ENCODE measurements at regions not wholly inside any gene's neighbourhood (a gene's known extent, or its start where the extent isn't known, plus 50 kb on each side); places are given as distances from the start of the nearest gene placed in this dataset.

DNA sequence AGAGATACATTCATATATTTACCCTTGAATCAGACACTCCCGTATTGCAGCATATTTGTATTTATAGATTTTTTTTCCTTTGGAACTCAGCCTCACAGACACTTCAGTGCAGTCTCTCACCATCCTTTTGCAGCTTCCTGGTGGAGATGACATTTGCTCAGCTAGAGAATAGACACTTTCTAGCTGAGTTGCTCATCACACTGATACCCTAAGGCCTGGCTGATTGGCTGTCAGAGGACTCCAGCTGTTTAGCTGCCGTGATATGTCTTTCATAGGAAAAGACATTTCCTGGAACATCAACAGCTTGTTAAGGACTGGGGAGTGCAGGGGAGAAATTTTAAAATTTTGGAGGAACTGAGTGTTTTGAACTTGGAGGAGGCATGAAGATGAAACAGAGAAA lies 429.6 kb downstream of the SMARCA1 start:
- TF ChIP-seq, protein P1, sequence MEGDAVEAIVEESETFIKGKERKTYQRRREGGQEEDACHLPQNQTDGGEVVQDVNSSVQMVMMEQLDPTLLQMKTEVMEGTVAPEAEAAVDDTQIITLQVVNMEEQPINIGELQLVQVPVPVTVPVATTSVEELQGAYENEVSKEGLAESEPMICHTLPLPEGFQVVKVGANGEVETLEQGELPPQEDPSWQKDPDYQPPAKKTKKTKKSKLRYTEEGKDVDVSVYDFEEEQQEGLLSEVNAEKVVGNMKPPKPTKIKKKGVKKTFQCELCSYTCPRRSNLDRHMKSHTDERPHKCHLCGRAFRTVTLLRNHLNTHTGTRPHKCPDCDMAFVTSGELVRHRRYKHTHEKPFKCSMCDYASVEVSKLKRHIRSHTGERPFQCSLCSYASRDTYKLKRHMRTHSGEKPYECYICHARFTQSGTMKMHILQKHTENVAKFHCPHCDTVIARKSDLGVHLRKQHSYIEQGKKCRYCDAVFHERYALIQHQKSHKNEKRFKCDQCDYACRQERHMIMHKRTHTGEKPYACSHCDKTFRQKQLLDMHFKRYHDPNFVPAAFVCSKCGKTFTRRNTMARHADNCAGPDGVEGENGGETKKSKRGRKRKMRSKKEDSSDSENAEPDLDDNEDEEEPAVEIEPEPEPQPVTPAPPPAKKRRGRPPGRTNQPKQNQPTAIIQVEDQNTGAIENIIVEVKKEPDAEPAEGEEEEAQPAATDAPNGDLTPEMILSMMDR (IDR thresholded peaks at IDR 0.05), result no peak

- TF ChIP-seq, protein P1 (IDR thresholded peaks at IDR 0.05), result no peak
Observed at GRCh38 chrX:129092757-129093156, 430.5 kb downstream of the SMARCA1 start.

- TF ChIP-seq, protein P1 (IDR thresholded peaks at IDR 0.05), result no peak
Observed at GRCh38 chrX:129092242-129092641, 431.0 kb downstream of the SMARCA1 start.

GRCh38 chrX:129091097-129091496 lies 432.2 kb downstream of the SMARCA1 start:
- TF ChIP-seq, protein P1 (IDR thresholded peaks at IDR 0.05), result no peak

GRCh38 chrX:129086802-129087201 lies 436.5 kb downstream of the SMARCA1 start:
- TF ChIP-seq, protein P1 (IDR thresholded peaks at IDR 0.05), result no peak

DNA sequence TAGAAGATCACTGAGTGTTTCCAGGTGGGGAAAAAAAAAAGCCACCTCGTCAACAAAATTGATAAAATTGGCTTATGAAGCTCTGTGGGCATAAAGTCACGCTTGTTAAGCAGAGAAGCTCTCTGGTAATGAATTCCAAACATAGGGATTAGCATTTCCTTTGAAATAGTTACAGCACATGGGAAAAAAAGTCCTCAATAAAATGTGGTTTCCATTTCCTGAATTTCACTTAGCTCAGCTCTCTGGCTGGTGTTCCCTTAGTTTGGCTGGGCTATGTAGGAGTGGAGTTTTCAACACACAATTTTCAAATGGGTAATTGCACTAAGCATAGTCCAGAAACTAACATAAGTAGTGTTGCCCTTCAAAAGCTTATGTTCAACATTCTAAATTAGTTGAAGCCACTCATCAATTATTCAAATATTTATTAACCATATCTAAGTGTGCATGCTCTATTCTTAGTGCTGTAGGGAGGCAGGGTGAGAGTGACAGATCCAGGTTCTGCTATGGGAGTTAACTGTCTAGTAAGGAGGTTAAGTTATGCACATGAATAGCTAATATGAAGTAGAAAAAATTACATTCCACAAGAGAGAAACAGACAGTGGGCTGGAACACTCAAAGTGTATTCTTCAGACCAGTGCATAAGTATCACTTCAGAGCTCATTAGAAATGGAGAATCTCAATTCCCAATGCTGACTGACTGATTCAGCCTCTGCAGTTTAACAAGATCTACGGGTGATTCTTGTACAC lies 445.7 kb downstream of the SMARCA1 start:
- TF ChIP-seq, protein P1 (IDR thresholded peaks at IDR 0.05), result no peak

DNA sequence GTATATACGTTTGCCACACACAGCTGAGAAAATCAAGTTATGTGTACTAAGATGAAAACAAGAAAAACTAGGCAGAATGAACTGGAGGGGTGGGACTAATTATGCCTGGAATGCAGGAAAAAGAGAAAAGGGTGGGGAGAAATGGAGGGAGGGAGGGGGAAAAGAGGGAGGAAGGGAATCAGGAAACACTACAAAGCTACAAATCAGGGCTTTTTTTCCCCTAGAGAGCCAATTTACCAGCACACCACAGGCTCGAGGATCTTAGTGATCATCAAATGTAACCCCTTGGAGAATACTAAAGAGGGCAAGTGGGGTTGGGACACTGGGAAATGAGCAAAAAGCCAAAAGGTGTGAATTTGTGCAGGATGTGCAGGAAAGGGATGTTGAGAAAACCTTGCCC lies 451.9 kb downstream of the SMARCA1 start:
- TF ChIP-seq, protein P1 (IDR thresholded peaks at IDR 0.05), result no peak

DNA sequence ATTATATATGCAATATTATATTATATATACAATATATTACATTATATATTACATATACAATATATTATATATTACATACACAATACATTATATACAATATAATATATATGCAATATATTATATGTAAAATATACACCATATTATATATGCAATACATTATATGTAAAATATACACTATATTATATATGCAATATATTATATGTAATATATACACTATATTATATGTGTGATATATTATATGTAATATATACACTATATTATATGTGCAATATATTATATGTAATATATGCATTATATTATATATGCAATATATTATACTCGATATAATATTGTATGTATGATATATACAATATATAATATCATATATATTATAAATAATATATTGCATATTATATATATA lies 457.4 kb downstream of the SMARCA1 start:
- TF ChIP-seq, protein P1 (IDR thresholded peaks at IDR 0.05), result no peak
